ENCODE measurements at regions not wholly inside any gene's neighbourhood (a gene's known extent, or its start where the extent isn't known, plus 50 kb on each side); places are given as distances from the start of the nearest gene placed in this dataset.

DNA sequence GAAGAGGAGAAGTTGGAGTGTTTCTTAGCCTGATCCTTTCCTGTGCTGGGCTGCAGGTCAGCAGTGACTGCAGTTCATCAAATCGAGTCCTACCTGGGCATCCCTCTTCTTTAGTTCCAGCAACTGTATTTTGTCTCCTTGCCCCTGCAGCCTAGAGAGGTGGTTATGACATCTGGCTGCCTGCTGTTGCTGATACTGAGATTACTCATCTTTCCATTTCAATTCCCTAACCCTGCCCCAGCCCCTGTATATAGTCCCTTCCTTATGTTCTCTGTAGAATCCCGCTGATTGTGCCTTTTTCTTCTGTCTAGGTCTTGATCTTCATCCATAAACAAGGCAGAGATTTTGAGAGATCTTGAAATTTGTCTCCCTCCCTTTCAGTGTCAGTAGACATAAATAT, 393.3 kb downstream of the EDEM1 start:
- TF ChIP-seq ZC3H10 (CRISPR knock-in tag; IDR thresholded peaks at IDR 0.05) (no peak), ESRRG (CRISPR knock-in tag; IDR thresholded peaks at IDR 0.05) (no peak), CSDC2 (CRISPR knock-in tag; IDR thresholded peaks at IDR 0.05) (no peak), RARB (CRISPR knock-in tag; IDR thresholded peaks at IDR 0.05) (no peak)
- TF ChIP-seq, protein P1, sequence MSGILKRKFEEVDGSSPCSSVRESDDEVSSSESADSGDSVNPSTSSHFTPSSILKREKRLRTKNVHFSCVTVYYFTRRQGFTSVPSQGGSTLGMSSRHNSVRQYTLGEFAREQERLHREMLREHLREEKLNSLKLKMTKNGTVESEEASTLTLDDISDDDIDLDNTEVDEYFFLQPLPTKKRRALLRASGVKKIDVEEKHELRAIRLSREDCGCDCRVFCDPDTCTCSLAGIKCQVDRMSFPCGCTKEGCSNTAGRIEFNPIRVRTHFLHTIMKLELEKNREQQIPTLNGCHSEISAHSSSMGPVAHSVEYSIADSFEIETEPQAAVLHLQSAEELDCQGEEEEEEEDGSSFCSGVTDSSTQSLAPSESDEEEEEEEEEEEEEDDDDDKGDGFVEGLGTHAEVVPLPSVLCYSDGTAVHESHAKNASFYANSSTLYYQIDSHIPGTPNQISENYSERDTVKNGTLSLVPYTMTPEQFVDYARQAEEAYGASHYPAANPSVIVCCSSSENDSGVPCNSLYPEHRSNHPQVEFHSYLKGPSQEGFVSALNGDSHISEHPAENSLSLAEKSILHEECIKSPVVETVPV (CRISPR knock-in tag; IDR thresholded peaks at IDR 0.05): no peak
- TF ChIP-seq, protein P2, sequence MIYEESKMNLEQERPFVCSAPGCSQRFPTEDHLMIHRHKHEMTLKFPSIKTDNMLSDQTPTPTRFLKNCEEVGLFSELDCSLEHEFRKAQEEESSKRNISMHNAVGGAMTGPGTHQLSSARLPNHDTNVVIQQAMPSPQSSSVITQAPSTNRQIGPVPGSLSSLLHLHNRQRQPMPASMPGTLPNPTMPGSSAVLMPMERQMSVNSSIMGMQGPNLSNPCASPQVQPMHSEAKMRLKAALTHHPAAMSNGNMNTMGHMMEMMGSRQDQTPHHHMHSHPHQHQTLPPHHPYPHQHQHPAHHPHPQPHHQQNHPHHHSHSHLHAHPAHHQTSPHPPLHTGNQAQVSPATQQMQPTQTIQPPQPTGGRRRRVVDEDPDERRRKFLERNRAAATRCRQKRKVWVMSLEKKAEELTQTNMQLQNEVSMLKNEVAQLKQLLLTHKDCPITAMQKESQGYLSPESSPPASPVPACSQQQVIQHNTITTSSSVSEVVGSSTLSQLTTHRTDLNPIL (CRISPR knock-in tag; IDR thresholded peaks at IDR 0.05; ENCODE audit: low read depth): no peak
